ENCODE measurements at regions not wholly inside any gene's neighbourhood (a gene's known extent, or its start where the extent isn't known, plus 50 kb on each side); places are given as distances from the start of the nearest gene placed in this dataset.

DNA sequence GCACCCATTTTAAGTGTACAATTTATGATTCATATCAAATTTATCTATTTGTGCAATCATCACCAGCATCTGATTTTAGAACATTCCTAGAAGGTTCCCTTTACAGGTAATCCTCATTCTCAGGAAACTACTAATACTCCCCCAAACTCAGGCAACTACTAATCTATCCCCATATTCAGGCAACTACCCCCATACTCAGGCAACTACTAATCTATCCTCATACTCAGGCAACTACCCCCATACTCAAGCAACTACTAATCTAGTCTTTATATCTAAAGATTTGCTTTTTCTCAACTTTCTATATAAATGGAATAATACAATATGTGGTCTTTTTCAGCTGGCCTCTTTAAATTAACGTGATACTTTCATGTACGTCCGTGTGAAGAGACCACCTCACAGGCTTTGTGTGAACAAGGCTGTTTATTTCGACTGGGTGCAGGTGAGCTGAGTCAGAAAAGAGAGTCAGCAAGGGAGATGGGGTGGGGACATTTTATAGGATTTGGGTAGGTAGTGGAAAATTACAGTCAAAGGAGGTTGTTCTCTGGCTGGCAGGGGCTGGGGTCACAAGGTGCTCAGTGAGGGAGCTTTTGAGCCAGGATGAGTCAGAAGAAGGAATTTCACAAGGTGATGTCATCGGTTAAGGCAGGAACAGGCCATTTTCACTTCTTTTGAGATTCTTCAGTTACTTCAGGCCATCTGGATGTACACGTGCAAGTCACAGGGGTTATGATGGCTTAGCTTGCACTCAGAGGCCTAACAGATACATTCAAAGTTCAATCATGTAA is 1444.5 kb upstream of the CADM2 start:
- no peak for DNase-seq

DNA sequence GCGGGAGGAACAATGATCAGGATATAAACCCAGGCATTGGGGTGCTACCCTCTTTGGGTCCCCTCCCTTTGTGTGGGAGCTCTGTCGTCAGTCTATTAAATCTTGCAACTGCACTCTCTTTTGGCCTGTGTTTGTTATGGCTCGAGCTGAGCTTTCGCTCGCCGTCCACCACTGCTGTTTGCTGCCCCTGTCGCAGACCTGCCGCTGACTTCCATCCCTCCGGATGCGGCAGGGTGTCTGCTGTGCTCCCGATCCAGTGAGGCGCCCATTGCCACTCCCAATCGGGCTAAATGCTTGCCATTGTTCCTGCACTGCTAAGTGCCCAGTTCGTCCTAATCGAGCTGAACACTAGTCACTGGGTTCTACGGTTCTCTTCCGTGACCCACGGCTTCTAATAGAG is 1443.7 kb upstream of the CADM2 start:
- no peak for DNase-seq

DNA sequence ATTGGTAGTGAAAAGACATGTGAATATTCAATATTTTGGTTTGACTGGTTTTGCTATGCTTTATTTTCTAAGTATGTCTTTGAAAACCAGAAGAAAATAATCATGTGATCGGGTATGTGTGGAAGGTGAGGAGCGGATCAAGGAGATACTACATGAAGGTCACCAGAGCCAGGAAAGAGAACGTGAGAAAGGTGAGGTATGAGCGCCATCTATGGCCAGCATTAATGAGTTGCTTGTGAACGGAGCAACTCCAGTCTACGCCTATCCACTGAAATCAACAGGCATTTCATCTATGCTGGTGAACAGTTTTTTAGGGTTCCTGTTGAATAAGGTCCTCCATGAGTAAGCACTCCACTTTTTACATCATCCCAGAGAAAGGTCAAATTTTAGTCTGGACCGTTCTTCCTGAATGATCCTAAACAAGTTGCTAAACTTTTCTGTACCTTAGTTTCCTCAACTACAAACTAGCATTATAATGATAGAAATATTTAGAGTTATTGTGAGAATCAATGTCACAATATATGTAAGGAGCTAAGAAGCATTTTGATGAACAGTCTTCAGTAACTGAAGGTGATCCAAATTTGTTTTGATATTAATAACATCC is 1435.2 kb upstream of the CADM2 start:
- peak; percentile 21 for DNase-seq

DNA sequence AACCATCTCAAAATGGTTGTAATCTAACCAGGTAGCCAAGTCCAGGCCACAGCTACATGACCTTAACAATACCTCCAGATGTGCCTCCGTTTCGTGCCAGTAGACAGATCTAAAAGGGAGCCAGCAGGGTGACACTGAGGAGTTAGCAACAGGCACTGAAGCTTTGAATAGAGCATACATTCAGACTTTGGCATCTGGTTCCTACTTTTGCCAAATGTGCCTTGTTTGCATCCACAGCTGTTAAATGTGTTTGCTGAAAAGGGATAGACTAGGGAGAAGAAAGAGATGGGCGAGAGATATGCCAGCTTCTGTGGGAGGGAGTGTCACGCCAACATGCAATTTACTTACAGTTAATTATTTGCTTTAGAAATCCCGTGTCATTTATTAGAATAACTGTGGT is 1433.9 kb upstream of the CADM2 start:
- DNase-seq: no peak

DNA sequence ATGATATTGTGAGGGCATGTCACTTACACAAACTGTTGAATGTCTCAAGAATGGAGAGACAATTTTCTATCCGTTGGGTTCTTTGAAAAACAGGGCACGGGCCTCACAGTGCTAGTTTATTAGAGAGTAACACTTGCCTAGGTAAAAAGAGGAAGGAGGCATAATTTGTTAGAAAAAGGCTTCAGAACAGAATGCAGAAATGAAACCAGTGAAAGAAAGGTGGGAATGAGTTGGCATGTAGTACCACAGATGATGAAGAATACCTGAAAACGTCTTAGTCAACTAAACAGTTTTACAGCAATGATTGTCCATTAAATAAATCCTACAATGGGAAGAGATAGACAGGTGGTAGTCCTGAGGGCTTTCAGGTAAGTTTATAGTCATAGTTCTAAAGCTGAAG is 1399.7 kb upstream of the CADM2 start:
- no peak for DNase-seq

DNA sequence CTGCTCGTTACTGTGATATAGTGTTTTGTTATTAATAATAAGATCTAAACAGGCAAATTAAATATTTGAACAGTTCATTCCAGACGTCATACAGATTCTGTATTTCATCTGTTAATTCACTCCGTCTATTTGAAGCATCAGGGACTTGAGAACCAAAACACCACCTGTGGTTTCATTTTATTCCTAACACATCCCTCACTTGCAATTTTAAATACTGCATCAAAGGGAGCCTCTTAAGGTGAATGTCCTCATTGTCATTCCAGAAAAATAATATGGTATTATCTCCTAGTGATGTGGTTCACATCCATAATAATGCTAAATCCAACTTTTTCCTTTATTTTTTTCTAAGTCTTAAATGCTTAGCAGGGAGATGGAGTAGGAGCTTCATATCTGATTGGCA is 1390.9 kb upstream of the CADM2 start:
- no peak for DNase-seq

DNA sequence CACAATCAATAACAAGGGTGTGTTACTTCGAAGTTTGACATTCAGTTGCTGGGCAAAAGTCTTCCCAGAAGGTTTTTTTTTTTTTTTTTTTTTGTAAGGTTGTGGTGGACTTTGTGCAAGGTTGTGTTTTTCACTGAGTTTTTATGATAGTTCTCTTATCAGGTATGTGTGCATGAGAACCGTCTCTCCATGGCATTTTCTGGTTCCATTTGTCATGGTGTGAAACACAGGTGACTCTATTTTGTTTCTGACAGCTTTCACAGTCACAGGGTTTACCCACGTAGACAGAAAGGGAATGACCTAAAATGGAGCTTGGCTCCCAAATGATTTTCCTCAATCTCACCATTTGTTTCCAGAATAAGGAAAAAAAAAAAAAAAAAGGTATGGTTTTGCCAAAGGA is 1377.2 kb upstream of the CADM2 start:
- DNase-seq: no peak

DNA sequence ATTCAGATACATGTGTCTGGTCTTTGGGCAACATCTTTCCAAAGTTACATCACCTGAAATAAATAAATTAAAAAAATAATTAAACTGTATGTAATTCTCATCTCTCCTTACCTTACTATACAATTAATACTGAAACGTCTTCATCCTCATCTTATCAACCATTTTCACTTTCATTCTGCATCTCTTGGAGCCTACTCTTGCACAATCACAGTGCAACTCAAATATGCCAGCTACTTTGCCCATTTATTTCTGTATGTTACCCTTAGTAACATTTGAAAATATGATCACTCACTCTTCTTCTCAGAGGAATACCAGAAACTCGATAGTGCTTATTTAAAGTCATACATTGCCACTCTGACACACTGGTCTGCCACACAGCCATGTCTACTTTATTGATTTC is 1357.1 kb upstream of the CADM2 start:
- no peak for DNase-seq

DNA sequence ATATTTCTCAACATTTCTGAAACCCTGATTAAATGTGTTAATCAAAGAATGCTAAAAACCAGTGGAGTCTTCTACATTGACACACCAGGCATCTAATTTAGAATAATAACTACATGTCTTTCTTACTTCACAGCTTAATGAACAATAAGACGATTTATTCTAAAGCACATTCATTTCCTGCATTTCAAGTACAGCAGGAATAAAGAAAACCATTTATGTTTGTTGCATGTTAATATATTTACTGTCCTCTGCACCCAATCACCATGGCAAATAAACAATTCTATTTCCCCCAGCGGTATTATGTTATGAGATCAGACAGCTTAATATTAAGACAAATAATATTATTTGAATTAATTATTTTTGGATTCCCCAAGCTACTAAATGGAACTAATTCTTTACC is 1336.3 kb upstream of the CADM2 start:
- no peak for DNase-seq

DNA sequence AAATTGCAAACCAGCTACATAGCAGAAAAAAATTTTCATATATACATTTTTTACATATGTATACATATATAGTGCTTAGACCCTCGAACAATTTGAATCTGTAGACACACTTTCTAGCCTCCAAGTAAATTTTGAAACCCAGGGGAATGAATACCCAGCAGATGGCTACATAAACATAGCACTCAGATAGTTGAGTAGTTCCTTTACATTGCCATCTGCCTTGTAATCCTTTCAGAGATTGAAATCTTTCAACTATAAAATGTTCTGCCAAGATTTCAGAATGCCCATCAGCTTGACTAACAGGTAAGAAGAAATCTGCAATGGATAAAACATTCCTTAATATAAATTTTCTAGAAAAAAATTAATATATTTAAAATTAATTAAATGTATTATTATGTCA is 1333.5 kb upstream of the CADM2 start:
- DNase-seq: no peak

DNA sequence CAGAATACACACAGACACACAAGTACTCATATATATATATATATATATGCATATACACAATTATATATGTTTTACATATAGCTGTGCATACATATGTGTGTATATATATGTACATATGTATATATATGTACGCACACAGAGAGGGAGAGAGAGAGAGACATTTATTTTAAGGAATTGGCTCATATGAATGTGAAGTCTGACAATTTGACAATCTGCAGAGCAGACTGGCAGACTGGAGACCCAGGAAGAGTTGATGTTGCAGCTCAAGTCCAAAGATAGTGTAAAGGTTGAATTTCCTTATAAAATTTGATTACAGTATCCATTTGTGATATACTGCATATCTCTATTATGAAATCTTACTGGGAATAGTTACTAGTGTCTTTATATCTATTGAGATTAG is 1330.3 kb upstream of the CADM2 start:
- DNase-seq: no peak

DNA sequence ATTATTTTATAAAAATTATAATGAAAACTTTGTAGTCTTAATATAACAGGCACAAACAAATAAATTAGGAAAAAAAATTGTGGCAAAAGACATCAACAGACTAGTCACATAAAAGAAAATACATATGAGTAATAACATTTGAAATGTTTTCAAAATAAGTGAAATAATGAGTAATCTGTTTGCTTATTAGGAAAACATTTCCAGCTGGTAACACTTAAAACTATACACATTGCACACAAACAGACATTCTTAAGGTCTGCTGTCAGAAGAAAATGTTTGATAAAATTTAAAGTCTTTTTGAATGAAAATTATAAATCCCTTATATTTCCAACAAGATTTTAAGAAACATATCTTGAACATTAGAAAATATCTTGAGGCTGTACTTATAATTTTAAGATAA is 1326.3 kb upstream of the CADM2 start:
- DNase-seq: no peak

DNA sequence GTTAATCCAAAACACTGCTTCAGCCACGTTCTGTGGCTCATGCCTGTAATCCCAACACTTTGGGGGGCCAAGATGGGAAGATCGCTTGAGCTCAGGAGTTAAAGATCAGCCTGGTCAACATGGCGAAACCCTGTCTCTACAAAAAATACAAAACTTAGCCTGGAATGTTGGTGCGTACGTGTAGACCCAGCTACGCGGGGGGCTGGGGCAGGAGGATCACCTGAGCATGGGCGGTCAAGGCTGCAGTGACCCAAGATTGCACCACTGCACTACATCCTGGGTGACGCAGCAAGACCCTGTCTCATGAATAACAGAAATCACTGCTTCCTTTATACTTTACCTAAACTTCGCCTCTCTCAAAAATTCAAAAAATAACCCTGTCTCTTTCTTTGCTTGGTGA is 1325.0 kb upstream of the CADM2 start:
- no peak for DNase-seq

DNA sequence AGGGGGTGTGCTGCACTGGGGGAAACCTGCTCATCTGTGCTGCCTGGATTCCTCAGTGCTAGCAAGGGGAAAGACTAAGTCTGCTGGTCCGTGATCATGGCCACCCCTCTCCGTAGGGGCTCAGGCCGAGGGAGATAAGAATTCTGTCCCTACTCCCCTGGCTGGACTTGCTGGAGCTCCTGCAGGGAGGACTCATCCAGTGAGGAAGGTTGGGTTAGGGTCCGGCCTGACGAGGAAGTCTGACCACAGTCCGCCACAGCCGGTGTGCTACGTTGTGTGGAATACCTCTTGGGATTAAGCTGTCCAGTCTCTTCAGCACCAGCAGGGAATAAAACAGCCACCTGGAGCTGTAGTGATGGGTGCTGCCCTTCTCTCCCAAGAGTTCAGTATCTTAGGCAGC is 1309.1 kb upstream of the CADM2 start:
- DNase-seq: no peak

DNA sequence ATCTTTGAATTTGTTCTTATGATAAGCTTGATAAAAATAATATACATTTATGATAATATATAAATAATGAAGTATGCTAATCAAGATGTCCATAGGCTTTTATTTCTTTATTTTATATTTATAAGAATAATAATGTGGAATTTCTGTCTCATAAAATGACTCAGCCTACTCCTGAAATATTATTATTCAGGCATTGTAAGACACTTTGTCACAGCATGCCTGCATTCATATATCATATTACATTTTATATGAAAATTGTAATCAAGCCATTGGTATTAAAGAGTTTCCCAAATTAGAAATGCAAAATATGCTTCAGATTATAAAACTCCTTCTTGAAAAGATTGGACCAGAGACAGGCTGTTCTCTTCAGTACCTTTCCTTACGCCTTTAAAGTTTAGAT is 1303.7 kb upstream of the CADM2 start:
- no peak for DNase-seq

DNA sequence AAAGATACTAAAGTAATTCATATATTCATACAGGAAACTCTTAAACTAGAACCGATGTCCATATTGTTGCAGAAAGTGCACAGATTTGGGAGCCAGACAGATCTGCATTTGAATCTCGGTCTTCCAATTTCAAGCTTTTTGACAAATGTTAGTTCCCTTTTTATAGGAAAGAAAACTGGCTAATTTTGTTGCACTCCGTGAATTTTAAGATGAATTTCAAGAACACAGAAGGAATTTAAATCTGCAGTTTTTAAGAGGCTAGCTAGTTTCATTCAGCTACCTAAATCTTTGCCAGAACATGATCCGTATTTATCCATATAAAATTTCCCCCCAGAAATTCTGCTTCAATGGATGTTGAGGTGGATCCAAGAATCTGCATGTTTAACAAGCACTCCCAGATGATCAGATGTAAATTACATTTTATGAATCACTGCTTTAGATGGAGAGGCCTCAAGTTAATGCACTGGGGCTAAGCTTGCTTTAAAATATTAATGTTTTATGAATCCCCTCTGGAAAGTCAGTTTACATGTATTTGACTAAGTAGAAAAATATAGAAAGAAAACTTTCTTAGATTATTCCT is 1296.3 kb upstream of the CADM2 start:
- no peak for DNase-seq

DNA sequence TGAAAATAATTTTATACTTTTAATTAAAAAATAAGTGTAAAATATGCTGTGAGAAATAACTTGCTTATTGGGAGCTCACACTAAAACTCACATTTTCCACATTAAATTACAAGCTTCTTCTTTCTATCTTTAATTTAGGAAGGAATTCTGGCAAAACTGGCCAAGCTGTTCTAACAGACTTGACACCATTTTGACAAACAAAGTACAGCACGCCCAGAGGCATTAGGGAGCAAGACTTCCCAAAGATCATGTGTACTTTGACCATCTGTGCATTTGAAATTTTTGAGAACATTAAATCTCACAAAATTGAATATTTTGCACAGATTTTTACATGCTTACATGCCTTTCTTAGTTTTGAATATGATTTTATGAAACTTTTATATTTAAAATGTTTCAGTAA is 1288.4 kb upstream of the CADM2 start:
- DNase-seq: no peak

DNA sequence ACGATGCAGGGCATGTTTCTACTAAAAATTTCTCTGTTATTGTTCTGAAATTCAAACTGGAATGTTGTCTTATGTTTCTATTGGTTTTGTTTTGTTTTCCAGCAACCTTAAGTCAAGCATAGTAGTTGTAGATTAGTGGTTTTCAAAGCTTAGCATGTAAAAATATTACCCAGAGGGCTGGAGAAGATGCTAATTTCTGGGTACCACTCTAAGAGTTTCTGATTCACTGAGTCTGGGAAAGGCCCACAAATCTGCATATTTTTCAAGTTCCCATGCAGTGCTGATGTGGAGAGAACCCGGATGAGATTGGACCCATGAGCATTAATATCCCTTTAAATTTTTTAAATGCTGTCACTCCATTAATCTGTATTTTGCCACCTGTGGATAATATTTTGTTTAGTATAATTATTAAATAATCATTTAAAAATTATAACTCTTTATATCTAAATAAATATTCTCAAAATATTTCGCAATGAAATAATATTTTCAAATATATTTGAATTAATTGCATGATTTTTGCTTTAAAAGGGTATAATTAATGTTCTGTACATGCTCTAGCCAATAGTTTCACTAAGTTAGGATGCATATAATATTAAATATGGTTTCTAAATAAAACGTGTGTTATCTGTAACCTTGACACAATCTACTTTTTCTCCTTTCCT is 1274.7 kb upstream of the CADM2 start:
- DNase-seq: no peak

DNA sequence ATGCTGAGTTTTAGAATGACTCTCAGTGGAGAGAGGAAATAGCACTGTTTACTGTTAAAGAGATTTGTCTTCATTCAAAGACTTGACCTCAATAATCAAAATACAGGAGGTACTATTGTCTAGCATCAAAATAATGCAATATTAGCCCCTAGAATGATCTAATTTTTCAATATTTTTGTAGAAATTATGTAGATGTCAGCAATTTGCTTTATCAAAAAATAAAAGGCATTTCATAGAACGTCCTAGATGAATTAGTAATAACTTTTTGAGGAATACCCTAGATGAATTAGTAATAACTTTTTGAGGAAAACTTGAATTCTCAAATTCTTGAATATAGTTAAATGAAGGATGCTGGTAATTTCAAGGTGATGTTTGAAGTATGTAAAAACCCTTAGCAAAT is 1252.1 kb upstream of the CADM2 start:
- DNase-seq: no peak

DNA sequence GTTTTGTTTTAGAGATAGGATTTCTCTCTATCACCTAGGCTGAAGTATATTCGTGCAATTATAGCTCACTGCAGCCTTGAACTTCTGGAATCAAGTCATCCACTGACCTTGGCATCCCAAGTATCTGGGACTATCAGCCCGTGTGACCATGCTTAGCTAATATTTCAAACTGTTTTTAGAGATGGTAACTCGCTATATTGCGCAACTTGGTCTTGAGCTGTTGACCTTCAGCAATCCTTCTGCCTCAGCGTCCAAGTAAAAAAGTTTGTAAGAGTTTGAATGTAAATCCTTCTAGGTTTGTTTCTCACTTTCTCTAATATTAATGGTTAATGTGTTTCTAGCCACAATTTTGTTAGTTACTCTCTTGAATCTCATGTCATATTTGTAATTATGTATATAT is 1243.5 kb upstream of the CADM2 start:
- DNase-seq: no peak

DNA sequence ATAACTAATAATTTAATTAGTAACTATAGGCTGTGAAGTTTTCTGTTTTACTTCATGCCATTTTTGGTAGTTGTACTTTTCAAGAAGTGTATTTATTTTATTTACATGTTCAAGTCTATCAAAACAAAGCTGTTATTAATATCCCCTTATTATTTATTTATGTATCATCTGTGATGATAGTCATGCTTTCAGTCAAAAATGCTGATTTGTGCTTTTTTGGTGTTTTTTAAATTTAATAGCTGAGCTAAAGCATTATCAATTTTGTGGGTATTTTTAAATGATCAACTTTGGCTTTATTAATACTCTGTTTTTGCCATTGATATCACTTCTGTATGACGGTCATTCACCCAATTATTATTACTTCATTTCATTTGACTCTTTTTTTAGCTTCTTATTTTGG is 1229.2 kb upstream of the CADM2 start:
- DNase-seq: no peak

DNA sequence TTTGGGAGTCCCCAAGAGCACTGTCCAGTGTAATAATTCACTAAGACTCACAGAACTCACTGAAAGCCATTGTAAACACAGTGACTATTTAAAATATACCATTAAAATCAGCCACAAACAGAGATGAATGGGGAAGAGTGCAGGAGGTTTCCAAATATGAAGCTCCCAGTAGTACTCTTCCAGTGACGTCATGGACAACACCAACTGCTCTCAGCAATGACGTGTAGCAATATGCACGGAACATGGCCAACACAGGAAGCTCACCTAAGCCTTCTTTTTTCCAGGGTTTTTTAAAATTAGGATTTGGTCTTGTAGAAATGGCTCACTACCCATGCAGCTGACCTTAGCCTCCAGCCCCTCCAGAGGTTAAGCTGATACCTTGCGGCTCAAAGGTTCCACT is 1224.1 kb upstream of the CADM2 start:
- DNase-seq: no peak

DNA sequence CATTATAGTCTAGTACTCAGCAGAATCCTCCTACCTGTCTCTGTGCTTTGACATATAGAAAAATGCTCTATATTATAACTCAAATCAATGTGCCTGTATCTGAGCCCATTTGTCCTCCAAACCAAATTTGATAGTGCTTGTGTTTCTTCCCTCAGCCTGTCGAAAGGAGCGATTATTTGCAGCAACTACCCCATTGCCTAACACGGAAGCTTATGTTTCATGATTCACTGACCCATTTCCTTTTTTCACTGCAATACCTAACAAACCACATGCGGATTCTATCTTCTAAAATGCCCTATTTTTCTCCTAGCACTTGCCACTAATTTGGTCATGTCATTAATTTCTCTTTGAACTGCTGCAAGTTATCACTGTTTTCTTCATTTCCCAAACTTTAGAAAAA is 1220.6 kb upstream of the CADM2 start:
- no peak for DNase-seq

DNA sequence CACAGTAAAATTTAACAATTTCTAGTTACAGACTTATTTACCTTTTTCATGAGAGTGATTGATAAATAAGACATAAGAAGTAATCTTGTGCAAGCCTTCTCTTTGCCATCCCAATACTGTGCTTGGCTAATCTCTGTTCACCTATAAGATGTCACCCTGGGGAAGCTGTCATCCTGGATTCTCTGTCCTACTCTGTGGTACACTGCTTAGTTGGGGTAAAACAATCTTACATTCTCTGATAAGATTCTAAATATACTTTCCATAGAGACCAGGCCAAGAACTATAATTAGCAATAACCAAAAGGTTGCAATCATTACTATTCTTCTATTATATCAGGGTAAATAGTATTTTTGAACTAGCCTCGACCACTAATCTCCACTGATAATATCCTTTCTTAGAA is 1218.3 kb upstream of the CADM2 start:
- DNase-seq: no peak
